ENCODE measurements at regions not wholly inside any gene's neighbourhood (a gene's known extent, or its start where the extent isn't known, plus 50 kb on each side); places are given as distances from the start of the nearest gene placed in this dataset.
A peak's percentile ranks its signal among the peaks of the same experiment; 100 is the strongest.

- no peak for DNase-seq (ENCODE audit: low spot score)
Observed at GRCh38 chr7:130966246-130967009, 232.4 kb upstream of the KLF14 start.

- no peak for DNase-seq (ENCODE audit: low spot score)
Observed at GRCh38 chr7:130970196-130970595, 236.2 kb upstream of the KLF14 start.

GRCh38 chr7:130970696-130971095, 236.7 kb upstream of the KLF14 start:
- DNase-seq (ENCODE audit: low spot score) = no peak

- DNase-seq (ENCODE audit: low spot score) = no peak
Observed at GRCh38 chr7:130971297-130971696, 237.3 kb upstream of the KLF14 start.

- no peak for DNase-seq (ENCODE audit: low spot score)
Observed at GRCh38 chr7:130972201-130972600, 238.2 kb upstream of the KLF14 start.

- no peak for DNase-seq (ENCODE audit: low spot score)
Observed at GRCh38 chr7:130973637-130974036, 239.6 kb upstream of the KLF14 start.

GRCh38 chr7:130974169-130974568, 240.2 kb upstream of the KLF14 start:
- no peak for DNase-seq (ENCODE audit: low spot score)

GRCh38 chr7:130974794-130975193, 240.8 kb upstream of the KLF14 start:
- DNase-seq (ENCODE audit: low spot score) = no peak

GRCh38 chr7:130975731-130976130, 241.7 kb upstream of the KLF14 start:
- DNase-seq (ENCODE audit: low spot score) = no peak

- no peak for DNase-seq (ENCODE audit: low spot score)
Observed at GRCh38 chr7:130982160-130982638, 248.2 kb upstream of the KLF14 start.

GRCh38 chr7:130982651-130983050, 248.6 kb upstream of the KLF14 start:
- no peak for DNase-seq (ENCODE audit: low spot score)

GRCh38 chr7:130985361-130985760, 251.4 kb upstream of the KLF14 start:
- DNase-seq (ENCODE audit: low spot score) = no peak

- no peak for DNase-seq (ENCODE audit: low spot score)
Observed at GRCh38 chr7:130986261-130986690, 252.3 kb upstream of the KLF14 start.

- DNase-seq (ENCODE audit: low spot score) = no peak
Observed at GRCh38 chr7:130987092-130987491, 253.1 kb upstream of the KLF14 start.

- no peak for DNase-seq (ENCODE audit: low spot score)
Observed at GRCh38 chr7:130988443-130988842, 254.4 kb upstream of the KLF14 start.

GRCh38 chr7:130989101-130989795, 255.2 kb upstream of the KLF14 start:
- no peak for DNase-seq (ENCODE audit: low spot score)

GRCh38 chr7:130990178-130990832, 256.3 kb upstream of the KLF14 start:
- DNase-seq (ENCODE audit: low spot score) = peak; percentile 64

- no peak for DNase-seq (ENCODE audit: low spot score)
Observed at GRCh38 chr7:130993671-130994365, 259.8 kb upstream of the KLF14 start.

GRCh38 chr7:130994378-130995115, 260.5 kb upstream of the KLF14 start:
- DNase-seq (ENCODE audit: low spot score) = no peak

GRCh38 chr7:130995252-130996081, 261.5 kb upstream of the KLF14 start:
- no peak for DNase-seq (ENCODE audit: low spot score)
